Muscle of leg (tissue), 3 donors: ENCODE measurements at regions not wholly inside any gene's neighbourhood (a gene's known extent, or its start where the extent isn't known, plus 50 kb on each side); places are given as distances from the start of the nearest gene placed in this dataset.
"Not testable (repeated sequence)": the region's sequence is repeated elsewhere in the genome, so short reads cannot be mapped to it uniquely, and the experiment has no call there.

ENCODE experiments used
- DNase-seq: peaks from one replicate; pipeline ENCODE4 v3.0.0; 2013
- H3K27ac ChIP-seq: one replicate; pipeline ENCODE4 v1.5.1; 2013; ENCODE audit warnings: mild to moderate bottlenecking, low read length, control low read depth
- H3K27me3 ChIP-seq: one replicate; pipeline ENCODE4 v1.6.1; 2013; ENCODE audit warnings: low read length; ENCODE audit not compliant: control insufficient read depth, insufficient read depth
- H3K36me3 ChIP-seq: one replicate; pipeline ENCODE4 v1.6.1; 2013; ENCODE audit warnings: low read length; ENCODE audit not compliant: control insufficient read depth, insufficient read depth
- H3K4me1 ChIP-seq: one replicate; pipeline ENCODE4 v1.6.1; 2013; ENCODE audit warnings: low read length; ENCODE audit not compliant: control insufficient read depth, insufficient read depth
- H3K4me3 ChIP-seq: one replicate; pipeline ENCODE4 v1.5.1; 2013; ENCODE audit warnings: low read length, control low read depth
- H3K9me3 ChIP-seq: replicated peaks from 2 replicates; pipeline ENCODE4 v1.6.1; 2013; ENCODE audit warnings: low read depth, low read length; ENCODE audit not compliant: control insufficient read depth
- WGBS: methylation state at CpG from one replicate; pipeline ENCODE4 v1.1.5; 2013; ENCODE audit warnings: missing lambda C conversion rate; ENCODE audit not compliant: insufficient coverage; 5-methylcytosine and 5-hydroxymethylcytosine counted together

GRCh38 chr14:105628531-105629067 lies 102.2 kb downstream of the TMEM121 start:
- H3K27ac ChIP-seq, H3K4me3 ChIP-seq, DNase-seq, H3K36me3 ChIP-seq, H3K4me1 ChIP-seq, H3K27me3 ChIP-seq: not testable (repeated sequence)
- peaks cover 16% of the 10 kb centered on the region for H3K9me3 ChIP-seq
- 32% methylated on average over 5 of the region's 11 CpGs for WGBS

GRCh38 chr14:105629091-105629885 lies 102.9 kb downstream of the TMEM121 start:
- not testable (repeated sequence) for H3K36me3 ChIP-seq, H3K4me1 ChIP-seq, H3K27me3 ChIP-seq, H3K27ac ChIP-seq, H3K4me3 ChIP-seq, DNase-seq
- WGBS = 77% methylated on average over 32 of the region's 38 CpGs
- peaks cover 16% of the 10 kb centered on the region for H3K9me3 ChIP-seq

GRCh38 chr14:105629886-105630215 lies 103.5 kb downstream of the TMEM121 start:
- Histone ChIP-seq H3K9me3 (peaks cover 16% of the 10 kb centered on the region), H3K4me1 (no peaks in the 10 kb centered on the region), H3K4me3 (no peak overlapping the region), H3K27me3 (no peaks in the 10 kb centered on the region), H3K27ac (no peak overlapping the region), H3K36me3 (no peaks in the 10 kb centered on the region)
- DNase-seq = no peak
- no CpG with 5 or more reads among the region's 5 CpGs for WGBS

GRCh38 chr14:105630293-105630934 lies 104.0 kb downstream of the TMEM121 start:
- not testable (repeated sequence) for H3K36me3 ChIP-seq, H3K27ac ChIP-seq, H3K4me1 ChIP-seq, H3K4me3 ChIP-seq, DNase-seq, H3K27me3 ChIP-seq
- H3K9me3 ChIP-seq = peaks cover 16% of the 10 kb centered on the region
- WGBS = 87% methylated on average over 5 of the region's 8 CpGs

- DNase-seq, H3K27ac ChIP-seq, H3K27me3 ChIP-seq, H3K4me1 ChIP-seq, H3K4me3 ChIP-seq, H3K36me3 ChIP-seq: not testable (repeated sequence)
- 79% methylated on average over 19 of the region's 24 CpGs for WGBS
- peaks cover 18% of the 10 kb centered on the region for H3K9me3 ChIP-seq
Measured at GRCh38 chr14:105630935-105631779, 104.8 kb downstream of the TMEM121 start.

GRCh38 chr14:105632010-105632409 lies 105.6 kb downstream of the TMEM121 start:
- DNase-seq = no peak
- no peak overlapping the region for H3K4me3 ChIP-seq
- no peaks in the 10 kb centered on the region for H3K4me1 ChIP-seq
- no peaks in the 10 kb centered on the region for H3K27me3 ChIP-seq
- no peaks in the 10 kb centered on the region for H3K36me3 ChIP-seq
- WGBS = 93% methylated on average over 2 of the region's 3 CpGs
- H3K27ac ChIP-seq = no peak overlapping the region
- peaks cover 22% of the 10 kb centered on the region for H3K9me3 ChIP-seq

- 67% methylated on average over 6 of the region's 7 CpGs for WGBS
- DNase-seq, H3K36me3 ChIP-seq, H3K27ac ChIP-seq, H3K4me1 ChIP-seq, H3K27me3 ChIP-seq, H3K4me3 ChIP-seq: not testable (repeated sequence)
- H3K9me3 ChIP-seq = peaks cover 23% of the 10 kb centered on the region
Measured at GRCh38 chr14:105633596-105633995, 107.2 kb downstream of the TMEM121 start.

- no peak overlapping the region for H3K27ac ChIP-seq
- H3K9me3 ChIP-seq = peaks cover 15% of the 10 kb centered on the region
- no peaks in the 10 kb centered on the region for H3K27me3 ChIP-seq
- DNase-seq = no peak
- no peaks in the 10 kb centered on the region for H3K36me3 ChIP-seq
- no CpG with 5 or more reads among the region's 22 CpGs for WGBS
- no peaks in the 10 kb centered on the region for H3K4me1 ChIP-seq
- H3K4me3 ChIP-seq = no peak overlapping the region
Measured at GRCh38 chr14:105635560-105635959, 109.2 kb downstream of the TMEM121 start.

GRCh38 chr14:105636021-105636420 lies 109.6 kb downstream of the TMEM121 start:
- not testable (repeated sequence) for H3K36me3 ChIP-seq, DNase-seq, H3K27me3 ChIP-seq, H3K4me3 ChIP-seq, H3K27ac ChIP-seq, H3K4me1 ChIP-seq
- H3K9me3 ChIP-seq = peaks cover 12% of the 10 kb centered on the region
- WGBS = no CpG with 5 or more reads among the region's 7 CpGs

GRCh38 chr14:105636935-105637334 lies 110.6 kb downstream of the TMEM121 start:
- Histone ChIP-seq H3K9me3 (peaks cover 11% of the 10 kb centered on the region), H3K27me3 (no peaks in the 10 kb centered on the region), H3K4me1 (no peaks in the 10 kb centered on the region), H3K27ac (no peak overlapping the region), H3K36me3 (no peaks in the 10 kb centered on the region), H3K4me3 (no peak overlapping the region)
- WGBS = no CpG with 5 or more reads among the region's 4 CpGs
- DNase-seq = no peak
